ENCODE measurements at regions not wholly inside any gene's neighbourhood (a gene's known extent, or its start where the extent isn't known, plus 50 kb on each side); places are given as distances from the start of the nearest gene placed in this dataset.
A peak's percentile ranks its signal among the peaks of the same experiment; 100 is the strongest.
"Not testable (repeated sequence)": the region's sequence is repeated elsewhere in the genome, so short reads cannot be mapped to it uniquely, and the experiment has no call there.

- no peak for DNase-seq
Measured at GRCh38 chr14:106304271-106304670, 777.9 kb downstream of the TMEM121 start.

- peak; percentile 100 for DNase-seq
Measured at GRCh38 chr14:106308839-106309389, 782.5 kb downstream of the TMEM121 start.

GRCh38 chr14:106309423-106309822 is 783.0 kb downstream of the TMEM121 start:
- no peak for DNase-seq

GRCh38 chr14:106315436-106315835 is 789.1 kb downstream of the TMEM121 start:
- DNase-seq = no peak

- no peak for DNase-seq
Measured at GRCh38 chr14:106317593-106317992, 791.2 kb downstream of the TMEM121 start.

GRCh38 chr14:106318700-106319099 is 792.3 kb downstream of the TMEM121 start:
- peak; percentile 81 for DNase-seq

GRCh38 chr14:106323970-106324369 is 797.6 kb downstream of the TMEM121 start:
- DNase-seq = peak; percentile 47

- DNase-seq = no peak
Measured at GRCh38 chr14:106327234-106327633, 800.9 kb downstream of the TMEM121 start.

GRCh38 chr14:106327702-106328353 is 801.4 kb downstream of the TMEM121 start:
- DNase-seq = not testable (repeated sequence)

GRCh38 chr14:106329243-106329642 is 802.9 kb downstream of the TMEM121 start:
- DNase-seq = not testable (repeated sequence)

GRCh38 chr14:106329987-106330774 is 803.8 kb downstream of the TMEM121 start:
- not testable (repeated sequence) for DNase-seq

- peak; percentile 100 for DNase-seq
Measured at GRCh38 chr14:106334428-106335109, 808.2 kb downstream of the TMEM121 start.

- DNase-seq = not testable (repeated sequence)
Measured at GRCh38 chr14:106335110-106335429, 808.7 kb downstream of the TMEM121 start.

- DNase-seq = not testable (repeated sequence)
Measured at GRCh38 chr14:106338775-106339174, 812.4 kb downstream of the TMEM121 start.

GRCh38 chr14:106340658-106341057 is 814.3 kb downstream of the TMEM121 start:
- DNase-seq = not testable (repeated sequence)

GRCh38 chr14:106341161-106341560 is 814.8 kb downstream of the TMEM121 start:
- not testable (repeated sequence) for DNase-seq

- DNase-seq = no peak
Measured at GRCh38 chr14:106343626-106344025, 817.2 kb downstream of the TMEM121 start.

- not testable (repeated sequence) for DNase-seq
Measured at GRCh38 chr14:106344065-106344614, 817.8 kb downstream of the TMEM121 start.

- DNase-seq = not testable (repeated sequence)
Measured at GRCh38 chr14:106344791-106345479, 818.6 kb downstream of the TMEM121 start.

GRCh38 chr14:106346084-106346483 is 819.7 kb downstream of the TMEM121 start:
- DNase-seq = no peak

- DNase-seq = no peak
Measured at GRCh38 chr14:106346534-106347290, 820.3 kb downstream of the TMEM121 start.

All from stimulated activated CD8-positive, alpha-beta memory T cell treated with anti-CD3 and anti-CD28 coated beads, Interleukin-4, amount 100 ng/mL, for 48 hours (primary cell).